HG03442 (cell line): ENCODE measurements at regions not wholly inside any gene's neighbourhood (a gene's known extent, or its start where the extent isn't known, plus 50 kb on each side); places are given as distances from the start of the nearest gene placed in this dataset.

ENCODE experiments used
- ATAC-seq: cut with Tn5 transposase; IDR thresholded peaks from one replicate; pipeline ENCODE4 v1.9.1; 2021; ENCODE audit warnings: mild to moderate bottlenecking, moderate library complexity; ENCODE audit not compliant: unreplicated experiment

DNA sequence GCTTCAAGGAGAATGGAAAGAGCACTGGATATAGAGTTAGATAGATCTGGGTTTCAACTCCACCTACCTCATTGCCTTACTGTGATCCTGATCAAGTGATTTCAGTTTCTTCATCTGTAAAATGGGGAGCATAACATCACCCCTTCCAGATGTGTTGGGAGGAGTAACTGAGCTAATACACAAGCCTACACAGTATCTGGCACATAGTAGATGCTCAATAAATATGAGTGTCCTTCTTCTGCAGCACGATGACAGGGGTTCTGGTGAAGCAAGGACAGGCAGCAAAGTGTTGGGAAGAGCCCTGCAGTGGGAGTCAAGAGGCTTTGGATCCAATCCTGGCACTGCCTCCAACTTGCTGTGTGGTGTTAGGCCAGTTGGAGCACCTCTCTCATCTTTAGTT is 270.0 kb downstream of the UACA start:
- no peak for ATAC-seq

DNA sequence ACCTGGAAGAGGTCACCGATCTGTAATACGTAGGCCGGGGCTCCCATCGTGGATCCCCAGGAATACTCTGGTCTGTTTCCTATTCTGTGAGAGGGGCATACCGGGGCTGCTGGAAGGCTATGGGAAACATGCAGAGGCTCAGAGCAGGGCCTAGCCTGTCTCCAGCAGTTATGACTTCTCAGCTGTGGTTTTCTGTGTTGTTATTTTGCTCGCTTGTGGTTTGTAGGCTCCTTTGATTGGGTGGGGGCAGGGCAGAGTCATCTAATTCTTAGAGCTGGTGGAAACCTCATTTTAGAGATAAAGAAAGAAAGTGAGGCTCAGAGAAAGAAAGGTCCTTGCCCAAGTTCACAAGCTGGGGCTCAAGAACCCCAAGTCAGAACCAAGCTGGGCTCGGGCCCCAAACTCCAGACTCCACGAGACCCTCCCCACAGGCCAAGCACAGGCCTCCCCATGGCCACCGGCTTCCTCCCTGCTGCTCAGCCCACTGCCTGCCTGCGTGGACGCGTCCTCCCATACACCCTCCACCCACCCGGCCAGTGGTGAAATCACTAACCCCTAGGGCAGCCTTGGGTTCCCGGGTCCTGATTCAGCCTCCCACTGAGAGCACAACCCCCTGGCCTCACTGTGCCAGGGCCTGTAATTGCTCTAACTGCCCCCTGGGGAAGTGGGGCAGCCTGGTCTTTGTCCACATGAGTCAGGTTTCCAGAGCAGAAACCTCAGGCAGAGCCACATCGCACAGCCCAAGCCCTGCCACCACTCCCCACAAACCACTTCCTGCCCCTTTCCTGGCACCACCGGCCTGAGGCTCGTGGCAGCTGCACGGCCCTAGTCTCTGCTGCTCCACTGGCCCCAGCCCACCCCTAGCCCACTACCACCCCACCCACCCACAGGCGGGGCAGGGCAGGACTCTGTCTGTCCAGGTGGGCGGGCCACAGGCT is 270.8 kb downstream of the UACA start:
- peak; percentile 57 for ATAC-seq

DNA sequence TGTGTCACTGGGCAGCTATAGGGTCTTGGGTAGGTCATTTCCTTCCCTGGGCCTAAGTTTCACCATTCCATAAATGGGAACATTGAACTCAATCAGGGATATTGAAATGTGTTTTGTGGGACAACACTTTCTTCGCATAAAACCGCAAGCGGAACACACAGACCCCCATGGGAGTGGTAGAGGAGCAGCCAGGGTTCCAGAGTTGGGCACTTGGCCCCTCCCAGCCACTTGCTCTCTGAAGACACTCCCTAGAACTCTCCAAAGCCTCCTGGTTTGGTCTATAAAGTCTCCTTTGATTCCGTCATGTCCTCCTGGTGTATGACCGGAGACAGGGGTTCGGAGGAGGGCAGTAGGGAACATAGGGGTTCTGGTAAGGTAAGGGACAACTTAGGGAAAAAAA is 271.7 kb downstream of the UACA start:
- ATAC-seq = no peak

DNA sequence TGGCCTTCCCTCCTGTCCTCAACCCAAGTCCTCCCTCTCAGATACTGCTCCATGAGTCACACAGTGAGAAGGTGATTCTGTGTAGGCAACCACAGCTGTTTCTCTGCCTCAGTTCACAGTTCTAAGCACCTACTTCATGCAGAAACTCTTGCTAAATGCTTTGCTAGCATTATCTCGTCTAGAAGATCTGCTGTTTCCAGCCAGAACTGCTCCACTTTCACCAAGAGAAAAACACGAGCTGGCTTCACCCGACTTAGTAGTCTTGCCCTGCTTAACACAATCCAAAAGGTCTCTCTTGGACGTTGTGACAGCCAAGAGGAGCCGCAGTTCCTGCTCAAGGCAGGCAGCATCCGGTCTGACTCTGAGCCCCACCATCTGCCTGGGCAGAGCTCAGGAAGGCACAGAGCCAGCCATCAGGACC is 272.1 kb downstream of the UACA start:
- no peak for ATAC-seq

DNA sequence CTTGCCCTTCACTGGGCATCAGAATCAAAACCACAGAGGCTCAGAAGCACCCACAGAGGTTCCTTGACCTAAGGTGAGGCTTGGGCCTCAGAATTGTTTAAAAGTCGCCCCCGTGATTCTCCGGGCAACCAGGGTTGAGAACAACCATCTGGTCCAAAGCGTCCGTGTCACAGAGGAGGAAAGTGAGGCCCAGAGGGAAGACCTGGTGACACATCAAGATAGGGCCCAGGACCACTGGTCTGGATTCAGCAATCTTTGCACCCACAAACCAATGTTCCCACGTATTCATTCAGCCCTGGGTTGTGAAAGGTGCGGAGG is 272.6 kb downstream of the UACA start:
- ATAC-seq = no peak

DNA sequence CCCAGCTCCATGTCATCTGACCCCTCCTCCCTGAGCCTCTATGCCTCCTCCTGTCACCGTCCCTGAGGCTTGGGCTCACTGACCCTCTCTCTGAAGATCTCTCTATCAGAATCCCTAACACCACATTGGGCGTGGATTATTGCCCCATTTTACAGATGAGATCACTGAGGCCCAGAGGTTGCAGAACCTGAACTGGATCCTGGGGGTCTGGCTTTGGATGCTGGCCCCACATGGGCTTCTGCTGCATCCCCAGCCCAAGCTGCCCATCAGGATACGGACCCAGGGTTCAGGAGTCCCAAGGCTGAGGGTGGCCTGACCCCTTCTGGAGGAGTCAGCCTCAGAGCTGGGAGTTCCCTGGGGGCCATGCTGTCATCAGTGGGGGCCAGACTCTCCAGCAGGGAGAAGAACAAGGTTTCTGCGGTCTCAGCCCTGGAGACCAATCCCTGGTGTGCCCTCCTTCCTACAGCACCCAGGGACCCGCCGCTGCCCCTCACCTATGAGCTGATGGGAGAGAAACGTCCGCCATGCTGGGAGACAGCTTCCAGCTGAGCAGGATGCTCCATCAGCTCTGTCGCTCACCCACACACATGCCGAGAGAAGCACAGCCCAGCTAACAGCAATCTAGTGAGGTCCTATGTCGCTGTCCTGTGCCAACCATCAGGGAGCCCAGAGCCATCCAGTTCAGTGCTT is 273.1 kb downstream of the UACA start:
- ATAC-seq = no peak

DNA sequence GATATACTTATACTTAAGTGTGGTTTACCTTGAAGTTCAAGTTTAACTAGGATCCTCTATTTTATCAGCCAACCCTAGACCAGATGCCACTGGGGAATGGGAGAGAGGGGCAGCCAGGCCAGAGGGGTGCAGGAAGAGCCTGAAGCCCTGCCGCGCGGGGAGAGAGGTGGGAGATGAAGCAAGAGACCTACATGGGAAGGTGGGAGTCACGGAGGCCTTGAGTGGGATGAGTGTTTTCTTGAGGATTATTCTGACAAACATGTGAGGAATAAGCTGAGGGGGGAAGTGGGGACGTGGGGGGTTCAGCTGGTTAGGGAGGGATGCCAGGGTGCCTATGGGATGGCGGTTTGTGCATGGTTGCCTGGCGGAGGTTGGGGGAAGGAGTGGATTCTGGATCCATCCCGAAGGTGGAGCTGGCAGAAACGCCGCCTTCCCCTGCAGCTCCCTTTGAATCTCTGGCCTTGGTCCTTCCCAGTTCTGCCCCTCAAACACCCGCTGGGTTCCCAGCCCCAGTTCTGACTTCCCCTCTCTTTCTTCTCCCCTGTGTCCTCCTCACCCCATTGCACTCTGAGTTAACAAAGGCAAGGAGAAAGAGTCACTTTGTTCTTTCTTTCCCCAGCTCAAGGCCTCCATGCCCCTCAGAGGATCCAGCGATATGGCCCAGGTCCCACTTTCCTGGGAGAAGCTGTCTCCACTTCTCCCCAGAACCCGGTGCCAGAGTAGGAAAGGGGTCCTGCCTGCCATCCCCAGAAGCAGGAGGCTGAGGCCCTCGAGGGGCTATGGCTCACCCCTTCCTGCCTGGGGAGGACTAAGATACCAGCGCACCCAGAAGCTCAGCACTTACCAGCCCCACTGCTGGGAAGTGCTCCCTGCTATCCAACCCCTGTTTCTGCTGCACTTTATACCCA is 274.2 kb downstream of the UACA start:
- ATAC-seq = no peak

DNA sequence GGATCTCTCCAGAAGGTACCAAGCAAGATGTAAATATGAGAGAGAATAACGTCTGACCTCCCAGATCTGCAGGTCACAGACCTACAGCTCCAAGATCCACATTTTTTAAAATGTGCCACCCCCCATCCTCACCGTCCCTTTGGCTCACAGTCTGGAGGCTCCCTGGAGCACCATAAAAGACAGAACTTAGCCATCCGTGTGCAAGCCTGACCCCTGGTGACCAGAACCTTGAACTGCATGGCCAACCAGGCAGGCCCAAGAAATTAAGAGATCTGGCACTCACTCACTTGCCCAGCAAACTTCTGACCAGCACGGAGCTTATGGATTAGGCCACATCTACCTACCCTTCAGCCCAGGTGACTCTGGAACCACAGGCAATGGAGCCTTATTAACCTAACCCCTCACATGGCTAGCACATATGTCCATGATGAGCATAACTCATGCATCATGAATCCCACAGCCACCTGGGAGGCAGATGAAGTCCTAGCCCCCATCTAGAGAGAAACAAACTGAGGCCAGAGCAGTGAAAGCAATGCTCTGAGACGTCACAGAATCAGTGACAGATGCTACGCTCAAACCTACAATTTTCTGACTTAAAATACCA is 275.3 kb downstream of the UACA start:
- no peak for ATAC-seq

DNA sequence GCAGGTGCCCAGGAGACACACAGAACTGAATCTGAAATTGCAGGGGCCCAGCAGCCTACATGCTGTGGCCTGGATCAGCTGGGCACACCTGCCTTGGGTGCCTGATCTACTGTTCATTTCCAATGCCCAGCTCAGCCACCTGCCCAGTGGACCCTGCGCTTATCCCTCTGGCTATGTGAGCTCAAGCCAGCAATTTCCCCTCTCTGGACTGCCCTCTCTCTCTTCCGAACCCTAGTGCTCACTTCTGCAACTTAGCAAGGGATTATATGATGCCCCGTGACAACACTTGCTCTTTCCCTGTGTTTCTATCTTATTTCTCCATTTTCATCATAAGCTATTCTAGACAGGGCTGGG is 276.0 kb downstream of the UACA start:
- no peak for ATAC-seq

DNA sequence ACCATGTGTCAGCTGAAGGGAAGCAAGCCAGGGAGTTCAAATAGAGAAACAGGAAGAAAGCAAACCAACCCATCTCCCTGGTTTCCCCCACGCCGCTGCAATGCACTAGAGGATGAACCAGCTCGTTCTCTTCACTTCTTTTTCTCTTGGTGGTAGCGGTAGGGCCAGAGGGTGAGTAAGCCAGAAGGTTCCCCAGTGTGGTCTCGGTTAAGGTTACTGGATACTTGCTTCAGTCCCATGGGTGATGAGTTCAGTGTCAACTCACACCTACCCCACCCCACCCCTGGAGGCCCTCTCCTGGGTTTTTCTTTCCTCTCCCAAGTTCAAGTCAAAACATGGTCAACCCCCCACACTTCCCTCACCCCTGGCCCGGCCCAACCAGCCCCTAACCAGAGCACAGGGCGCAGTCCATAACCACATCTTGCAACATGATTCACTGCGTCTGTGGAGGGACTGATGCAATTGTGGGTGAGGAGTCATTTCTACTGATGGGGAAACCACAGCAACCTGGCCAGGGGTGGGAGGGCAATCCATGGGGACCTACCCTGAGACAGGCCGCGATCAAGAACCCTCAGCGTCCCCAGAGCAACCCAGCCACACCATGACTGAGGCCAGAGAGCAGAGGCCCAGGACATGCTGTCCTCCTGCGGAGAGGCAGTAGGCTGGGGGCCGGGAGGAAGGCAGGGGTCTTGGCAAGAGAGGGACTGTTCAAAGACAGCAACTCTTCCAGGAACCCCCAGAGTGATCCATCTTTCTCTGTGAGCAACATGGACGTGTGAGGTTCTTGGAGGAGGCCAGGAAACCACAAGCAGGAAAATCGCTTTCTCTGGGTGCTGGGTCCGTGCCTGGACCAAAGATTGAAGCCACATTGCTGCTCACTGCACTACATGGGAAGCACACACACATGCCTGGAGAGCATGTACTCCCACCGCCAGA is 276.6 kb downstream of the UACA start:
- peak; percentile 58 for ATAC-seq

DNA sequence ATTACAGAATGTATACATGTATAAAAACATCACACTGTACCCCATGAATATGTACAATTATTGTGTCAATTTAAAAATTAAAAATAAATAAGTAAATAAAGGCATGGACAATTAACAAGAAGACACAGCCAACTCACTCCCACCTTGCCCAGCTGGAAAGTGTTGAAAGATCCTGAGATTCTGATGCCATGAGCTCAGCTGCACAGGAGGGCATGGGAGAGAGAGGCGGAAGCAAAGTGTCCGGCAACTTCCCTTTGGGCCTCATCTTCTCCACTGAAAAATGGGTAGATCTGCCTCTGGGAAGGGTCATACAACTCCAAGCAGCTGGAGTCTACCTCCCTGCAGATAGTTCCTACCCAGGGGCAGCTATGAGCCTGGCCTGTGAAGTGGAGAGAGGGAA is 277.3 kb downstream of the UACA start:
- no peak for ATAC-seq

DNA sequence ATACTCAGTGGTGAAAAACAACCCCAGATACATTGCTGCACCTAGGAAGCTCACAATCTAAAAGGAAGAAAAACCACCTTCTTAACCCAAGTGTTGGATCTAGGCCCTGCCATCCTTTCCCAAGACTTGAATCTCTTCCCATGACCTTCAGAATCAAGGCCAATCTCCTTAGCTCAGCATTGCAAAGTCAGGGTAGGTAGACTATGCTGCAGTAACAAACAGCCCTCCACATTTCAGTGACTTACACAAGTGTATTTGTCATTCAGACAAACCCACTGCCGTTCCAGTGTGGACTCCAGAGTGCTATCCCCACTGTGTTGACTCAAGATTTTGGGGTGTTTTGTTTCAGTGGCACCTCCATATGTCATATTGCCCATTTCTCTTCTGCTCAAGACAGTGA is 278.4 kb downstream of the UACA start:
- no peak for ATAC-seq

DNA sequence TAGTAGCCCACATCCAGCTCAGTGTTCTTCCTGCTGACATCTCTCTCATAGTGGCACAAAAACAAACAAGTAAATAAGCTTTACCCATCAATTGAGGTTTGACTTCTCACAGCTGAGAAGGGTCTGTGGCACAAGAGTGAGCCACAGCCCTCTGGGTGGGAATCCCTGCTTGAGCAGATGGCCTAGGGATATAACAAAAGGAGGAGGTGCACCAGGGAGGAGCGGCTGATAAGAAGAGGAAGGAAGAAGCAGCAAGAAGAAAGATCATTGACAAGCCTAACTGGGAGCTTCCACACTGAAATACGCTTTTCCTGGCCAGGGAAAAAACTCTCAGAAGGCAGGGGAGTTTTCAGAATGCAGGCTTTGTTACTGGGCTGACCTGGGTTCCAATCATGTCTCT is 279.8 kb downstream of the UACA start:
- ATAC-seq = no peak

DNA sequence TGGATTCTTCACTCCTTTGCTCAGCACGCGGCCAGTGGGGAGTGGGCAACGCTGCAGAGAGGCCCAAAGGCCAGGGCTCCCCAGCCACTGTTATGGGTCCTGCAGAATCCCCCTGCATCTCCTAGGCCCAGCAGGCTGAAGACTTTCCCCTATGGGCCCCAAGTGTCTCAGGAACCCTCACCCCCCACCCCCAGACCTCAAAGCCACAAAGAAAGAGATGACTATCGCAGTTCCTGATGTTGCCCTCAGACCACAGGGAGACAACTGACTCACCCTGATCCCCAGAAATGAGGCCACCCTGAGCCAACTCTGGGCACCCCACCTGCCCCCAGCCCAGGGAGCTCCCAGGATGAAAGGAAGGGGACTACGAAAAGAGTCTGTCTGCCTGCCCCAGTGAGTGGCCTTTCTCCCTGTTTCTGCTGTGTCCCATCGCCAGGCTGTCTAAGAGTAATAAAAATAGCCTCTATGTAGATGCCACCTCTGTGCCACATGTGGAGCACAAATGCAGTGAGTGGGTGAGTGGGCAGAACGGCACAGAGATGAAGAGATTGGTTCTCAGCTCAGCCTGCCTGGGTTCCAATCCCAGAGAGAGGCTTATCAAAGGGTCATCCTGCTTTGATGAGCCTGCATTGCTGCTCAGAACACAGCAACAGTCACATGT is 283.0 kb downstream of the UACA start:
- ATAC-seq = no peak

DNA sequence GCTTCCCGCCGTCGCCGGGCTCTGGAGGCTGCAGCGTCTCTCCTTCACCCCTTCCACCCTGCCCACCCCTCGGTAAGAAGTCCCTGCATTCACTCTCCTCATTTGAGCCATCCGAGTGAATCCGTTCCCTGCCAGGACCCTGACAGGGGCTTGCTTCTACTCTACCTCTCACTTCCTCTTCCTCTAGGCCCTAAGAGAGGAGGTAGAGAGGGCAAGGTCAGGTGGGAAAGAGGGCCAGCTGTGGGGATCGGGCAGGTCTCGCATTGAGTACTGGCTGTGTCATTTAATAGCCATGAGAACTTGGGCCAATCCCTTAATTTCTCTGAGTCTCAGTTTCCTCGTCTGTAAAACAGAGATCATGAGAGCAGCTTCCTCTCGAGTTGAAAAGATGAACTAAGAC is 283.6 kb downstream of the UACA start:
- no peak for ATAC-seq

DNA sequence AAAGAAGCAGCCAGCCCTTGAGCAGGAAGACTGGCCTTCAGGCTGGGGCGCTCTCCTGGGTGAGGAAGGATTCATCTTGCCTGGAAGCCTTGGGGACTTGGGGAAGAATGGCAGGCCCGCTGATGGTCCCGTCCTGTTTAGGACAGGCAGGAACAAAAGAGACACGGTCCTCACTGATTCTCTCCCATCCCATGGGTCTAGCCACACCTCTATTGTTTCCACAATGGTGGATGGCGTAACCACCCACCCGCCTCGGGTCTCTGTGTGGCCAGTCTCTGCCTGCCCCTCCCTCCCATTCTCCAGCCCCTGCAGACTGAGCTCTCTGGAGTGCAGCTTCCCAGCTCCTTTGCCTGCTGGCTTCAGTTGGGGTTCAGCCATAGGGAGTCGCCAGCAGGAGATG is 284.3 kb downstream of the UACA start:
- ATAC-seq = no peak

DNA sequence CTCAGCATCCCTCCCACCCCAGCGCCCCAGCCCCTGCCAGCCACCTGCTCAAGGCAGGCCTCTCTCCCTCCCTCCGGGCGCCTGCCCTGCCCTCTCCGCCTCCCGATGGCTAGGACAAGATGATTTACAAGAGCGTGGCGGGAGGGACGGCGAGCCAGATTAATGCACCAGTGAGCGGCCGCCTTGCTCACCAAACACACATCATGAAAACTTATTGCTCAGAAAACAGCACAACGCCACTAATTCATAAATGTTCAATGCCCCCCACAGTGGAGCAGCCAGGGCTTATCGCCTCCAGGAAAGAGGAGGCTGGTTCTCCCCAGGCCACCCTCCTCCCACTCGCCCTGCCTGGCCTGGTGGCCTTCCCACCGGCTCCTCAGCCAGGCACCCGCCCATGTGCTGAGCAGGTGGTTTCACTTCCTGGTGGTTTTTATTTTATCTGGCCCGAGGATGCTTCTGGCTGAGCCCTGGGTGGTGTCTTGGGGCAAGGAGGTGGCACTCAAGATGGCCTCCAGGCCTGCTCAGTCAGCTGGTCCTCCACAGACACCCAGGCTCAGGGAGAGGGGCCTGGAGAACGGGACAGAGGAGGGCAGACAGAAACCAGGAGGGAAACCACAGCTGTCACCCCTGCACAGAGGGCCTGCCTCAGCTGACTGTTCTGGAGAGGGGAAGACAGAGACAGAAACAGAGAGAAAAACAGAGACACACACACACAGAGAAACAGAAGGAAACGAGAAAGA is 284.9 kb downstream of the UACA start:
- no peak for ATAC-seq

DNA sequence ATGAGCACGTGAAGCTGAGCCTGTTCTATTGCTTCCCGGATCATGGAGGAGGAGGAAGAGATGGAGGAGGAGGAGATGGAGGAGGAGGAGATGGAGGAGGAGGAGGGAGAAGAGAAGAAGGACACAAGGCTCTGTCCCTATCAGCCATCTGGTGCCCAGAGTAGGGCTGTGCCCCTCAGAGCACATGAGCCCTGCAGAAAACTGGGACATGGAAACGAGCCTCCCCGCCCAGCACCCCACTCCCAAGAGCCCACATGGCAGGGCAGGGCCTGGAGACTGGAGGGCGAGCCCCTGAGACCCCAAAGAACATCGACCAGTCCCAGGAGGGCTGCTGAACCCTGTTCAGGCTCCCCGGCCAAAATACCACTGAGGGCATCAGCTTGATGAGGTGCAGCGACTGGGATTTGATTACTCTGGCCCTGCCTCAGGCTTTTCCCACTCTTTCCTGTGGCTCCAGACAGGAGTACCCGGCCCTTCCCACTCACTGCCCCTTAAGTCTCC is 285.6 kb downstream of the UACA start:
- ATAC-seq = no peak

DNA sequence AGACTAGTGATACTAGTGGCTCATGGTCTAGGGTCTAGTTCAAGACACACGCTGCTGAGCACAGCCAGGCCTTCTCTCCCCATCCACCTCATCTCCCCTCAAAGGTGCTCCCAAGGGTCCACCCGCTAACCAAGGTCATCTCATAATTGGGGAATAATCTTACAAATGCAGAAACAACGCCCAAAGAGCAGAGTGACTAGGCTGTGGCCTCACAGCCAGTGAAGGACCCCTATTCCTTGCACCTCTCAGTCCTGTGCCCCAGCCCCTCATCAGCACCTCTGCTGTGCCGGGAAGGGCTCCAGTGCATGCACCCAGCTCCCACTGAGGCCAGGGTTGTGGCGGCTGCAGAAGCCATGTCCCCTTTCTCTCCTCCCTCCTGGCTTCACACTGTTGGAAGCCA is 286.9 kb downstream of the UACA start:
- no peak for ATAC-seq
